H1 (cell line): ENCODE measurements at regions not wholly inside any gene's neighbourhood (a gene's known extent, or its start where the extent isn't known, plus 50 kb on each side); places are given as distances from the start of the nearest gene placed in this dataset.

ENCODE experiments used
- FOSL1 ChIP-seq: IDR thresholded peaks from 2 replicates; pipeline ENCODE4 v1.6.1; 2011; ENCODE audit warnings: mild to moderate bottlenecking, low read depth, low read length, moderate library complexity; ENCODE audit not compliant: insufficient read depth
- JUND ChIP-seq: IDR thresholded peaks from 2 replicates; pipeline ENCODE4 v1.6.1; 2011; ENCODE audit warnings: mild to moderate bottlenecking, improper control_type of control experiment, low read length
- POLR2A ChIP-seq, 2 experiments: IDR thresholded peaks; 1 replicate in 1 of 2; 2 replicates in 1 of 2; pipeline ENCODE4 v1.6.1; 2011; ENCODE audit warnings: low read depth in 2 of 2, low read length in 2 of 2, mild to moderate bottlenecking in 2 of 2; ENCODE audit errors: control extremely low read depth in 1 of 2
- POLR2AphosphoS5 ChIP-seq: IDR thresholded peaks from 2 replicates; pipeline ENCODE4 v1.6.1; 2011; ENCODE audit warnings: low read depth, low read length
- SP2 ChIP-seq: IDR thresholded peaks from 2 replicates; pipeline ENCODE4 v1.6.1; 2012; ENCODE audit warnings: mild to moderate bottlenecking, low read length, inconsistent platforms
- TF ChIP-seq, protein P1 (sequence below), 3 experiments: IDR thresholded peaks; 1 replicate in 2 of 3; 2 replicates in 1 of 3; pipeline versions ENCODE4 v1.5.1 to v1.6.1; 2011; ENCODE audit warnings: low read length in 3 of 3, mild to moderate bottlenecking in 3 of 3, inconsistent platforms in 2 of 3, low read depth in 1 of 3, moderate library complexity in 1 of 3; ENCODE audit not compliant: insufficient read depth in 1 of 3; ENCODE audit errors: control extremely low read depth in 1 of 3

DNA sequence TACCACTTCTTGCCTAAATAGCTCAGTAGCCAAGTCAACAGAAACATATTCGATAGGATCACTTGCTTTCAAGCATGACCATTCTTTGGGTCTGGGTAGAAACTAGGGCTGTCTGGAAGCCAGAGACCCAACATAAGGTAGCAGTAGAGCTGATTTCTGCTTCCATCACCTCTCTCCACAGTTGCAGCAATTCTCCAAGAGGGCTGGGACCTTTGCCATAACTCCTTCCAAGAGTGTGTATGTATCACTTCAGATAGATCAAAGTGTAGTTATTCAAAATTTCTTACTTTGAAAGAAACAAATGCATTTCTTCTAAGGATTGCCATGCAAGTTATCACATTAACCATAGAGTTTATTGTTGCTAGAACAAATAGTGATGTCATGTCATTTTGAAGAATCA lies 172.0 kb upstream of the GALNT5 start:
- TF ChIP-seq JUND (no peak), POLR2A (IDR thresholded peaks at IDR 0.05; ENCODE audit: control extremely low read depth in 1 of 2, low read depth in 2 of 2, low read length in 2 of 2) (no peak), POLR2AphosphoS5 (no peak), FOSL1 (no peak), SP2 (no peak)
- TF ChIP-seq, protein P1, sequence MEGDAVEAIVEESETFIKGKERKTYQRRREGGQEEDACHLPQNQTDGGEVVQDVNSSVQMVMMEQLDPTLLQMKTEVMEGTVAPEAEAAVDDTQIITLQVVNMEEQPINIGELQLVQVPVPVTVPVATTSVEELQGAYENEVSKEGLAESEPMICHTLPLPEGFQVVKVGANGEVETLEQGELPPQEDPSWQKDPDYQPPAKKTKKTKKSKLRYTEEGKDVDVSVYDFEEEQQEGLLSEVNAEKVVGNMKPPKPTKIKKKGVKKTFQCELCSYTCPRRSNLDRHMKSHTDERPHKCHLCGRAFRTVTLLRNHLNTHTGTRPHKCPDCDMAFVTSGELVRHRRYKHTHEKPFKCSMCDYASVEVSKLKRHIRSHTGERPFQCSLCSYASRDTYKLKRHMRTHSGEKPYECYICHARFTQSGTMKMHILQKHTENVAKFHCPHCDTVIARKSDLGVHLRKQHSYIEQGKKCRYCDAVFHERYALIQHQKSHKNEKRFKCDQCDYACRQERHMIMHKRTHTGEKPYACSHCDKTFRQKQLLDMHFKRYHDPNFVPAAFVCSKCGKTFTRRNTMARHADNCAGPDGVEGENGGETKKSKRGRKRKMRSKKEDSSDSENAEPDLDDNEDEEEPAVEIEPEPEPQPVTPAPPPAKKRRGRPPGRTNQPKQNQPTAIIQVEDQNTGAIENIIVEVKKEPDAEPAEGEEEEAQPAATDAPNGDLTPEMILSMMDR (IDR thresholded peaks at IDR 0.05; ENCODE audit: control extremely low read depth in 1 of 3, insufficient read depth in 1 of 3, low read depth in 1 of 3, low read length in 3 of 3) = no peak
